Ishikawa (cell line): ENCODE measurements at regions not wholly inside any gene's neighbourhood (a gene's known extent, or its start where the extent isn't known, plus 50 kb on each side); places are given as distances from the start of the nearest gene placed in this dataset.

Experiments used
- CEBPB ChIP-seq: IDR thresholded peaks from 2 replicates; pipeline ENCODE4 v1.6.1; 2012
- CREB1 ChIP-seq: IDR thresholded peaks from 2 replicates; pipeline ENCODE4 v1.6.1; 2012; ENCODE audit warnings: low read depth
- EGR1 ChIP-seq: IDR thresholded peaks from 2 replicates; pipeline ENCODE4 v1.6.1; 2012
- EP300 ChIP-seq: IDR thresholded peaks from 2 replicates; pipeline ENCODE4 v1.6.1; 2012; ENCODE audit warnings: borderline replicate concordance
- FOXM1 ChIP-seq: IDR thresholded peaks from 2 replicates; pipeline ENCODE4 v1.6.1; 2012; ENCODE audit warnings: low read depth, borderline replicate concordance
- NFIC ChIP-seq: IDR thresholded peaks from 2 replicates; pipeline ENCODE4 v1.6.1; 2012
- RAD21 ChIP-seq: IDR thresholded peaks from 2 replicates; pipeline ENCODE4 v1.6.1; 2012; ENCODE audit warnings: low read depth
- TAF1 ChIP-seq: IDR thresholded peaks from 2 replicates; pipeline ENCODE4 v1.6.1; 2012; ENCODE audit warnings: low read depth, mild to moderate bottlenecking
- TCF12 ChIP-seq: IDR thresholded peaks from 2 replicates; pipeline ENCODE4 v1.6.1; 2012; ENCODE audit warnings: low read depth
- TEAD4 ChIP-seq: IDR thresholded peaks from 2 replicates; pipeline ENCODE4 v1.6.1; 2012
- YY1 ChIP-seq: IDR thresholded peaks from 2 replicates; pipeline ENCODE4 v1.6.1; 2012; ENCODE audit warnings: low read depth
- ZBTB7A ChIP-seq: IDR thresholded peaks from 2 replicates; pipeline ENCODE4 v1.6.1; 2012; ENCODE audit warnings: low read depth
- TF ChIP-seq, protein P1 (sequence below): IDR thresholded peaks from 2 replicates; pipeline ENCODE4 v1.6.1; 2012; ENCODE audit warnings: low read depth, mild to moderate bottlenecking
- TF ChIP-seq, protein P2 (sequence below): IDR thresholded peaks from 2 replicates; pipeline ENCODE4 v1.6.1; 2012
- TF ChIP-seq, protein P3 (sequence below): IDR thresholded peaks from 2 replicates; pipeline ENCODE4 v1.6.1; 2012

DNA sequence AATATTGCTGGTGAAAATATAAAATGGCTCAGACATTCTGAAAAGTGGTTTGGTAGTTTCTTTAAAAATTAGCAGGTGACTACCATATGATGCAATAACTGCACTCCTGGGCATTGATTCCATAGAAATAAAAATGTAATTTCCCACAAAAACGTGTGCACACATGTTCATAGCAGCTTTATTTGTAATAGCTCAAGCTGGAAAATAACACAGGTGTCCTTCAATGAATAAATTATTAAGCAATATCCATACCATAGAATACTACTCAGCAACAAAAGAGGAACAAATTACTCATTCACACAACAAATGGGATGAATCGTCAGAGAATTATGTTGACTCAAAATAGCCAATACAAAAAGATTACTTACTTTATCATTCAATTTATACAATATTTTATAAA is 893.7 kb upstream of the SLIT2 start:
- TF ChIP-seq, protein P1, sequence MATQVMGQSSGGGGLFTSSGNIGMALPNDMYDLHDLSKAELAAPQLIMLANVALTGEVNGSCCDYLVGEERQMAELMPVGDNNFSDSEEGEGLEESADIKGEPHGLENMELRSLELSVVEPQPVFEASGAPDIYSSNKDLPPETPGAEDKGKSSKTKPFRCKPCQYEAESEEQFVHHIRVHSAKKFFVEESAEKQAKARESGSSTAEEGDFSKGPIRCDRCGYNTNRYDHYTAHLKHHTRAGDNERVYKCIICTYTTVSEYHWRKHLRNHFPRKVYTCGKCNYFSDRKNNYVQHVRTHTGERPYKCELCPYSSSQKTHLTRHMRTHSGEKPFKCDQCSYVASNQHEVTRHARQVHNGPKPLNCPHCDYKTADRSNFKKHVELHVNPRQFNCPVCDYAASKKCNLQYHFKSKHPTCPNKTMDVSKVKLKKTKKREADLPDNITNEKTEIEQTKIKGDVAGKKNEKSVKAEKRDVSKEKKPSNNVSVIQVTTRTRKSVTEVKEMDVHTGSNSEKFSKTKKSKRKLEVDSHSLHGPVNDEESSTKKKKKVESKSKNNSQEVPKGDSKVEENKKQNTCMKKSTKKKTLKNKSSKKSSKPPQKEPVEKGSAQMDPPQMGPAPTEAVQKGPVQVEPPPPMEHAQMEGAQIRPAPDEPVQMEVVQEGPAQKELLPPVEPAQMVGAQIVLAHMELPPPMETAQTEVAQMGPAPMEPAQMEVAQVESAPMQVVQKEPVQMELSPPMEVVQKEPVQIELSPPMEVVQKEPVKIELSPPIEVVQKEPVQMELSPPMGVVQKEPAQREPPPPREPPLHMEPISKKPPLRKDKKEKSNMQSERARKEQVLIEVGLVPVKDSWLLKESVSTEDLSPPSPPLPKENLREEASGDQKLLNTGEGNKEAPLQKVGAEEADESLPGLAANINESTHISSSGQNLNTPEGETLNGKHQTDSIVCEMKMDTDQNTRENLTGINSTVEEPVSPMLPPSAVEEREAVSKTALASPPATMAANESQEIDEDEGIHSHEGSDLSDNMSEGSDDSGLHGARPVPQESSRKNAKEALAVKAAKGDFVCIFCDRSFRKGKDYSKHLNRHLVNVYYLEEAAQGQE: no peak
- no peak for TF ChIP-seq EP300
- TF ChIP-seq TCF12: no peak
- TF ChIP-seq FOXM1: no peak
- TF ChIP-seq TEAD4: no peak
- TF ChIP-seq, protein P2, sequence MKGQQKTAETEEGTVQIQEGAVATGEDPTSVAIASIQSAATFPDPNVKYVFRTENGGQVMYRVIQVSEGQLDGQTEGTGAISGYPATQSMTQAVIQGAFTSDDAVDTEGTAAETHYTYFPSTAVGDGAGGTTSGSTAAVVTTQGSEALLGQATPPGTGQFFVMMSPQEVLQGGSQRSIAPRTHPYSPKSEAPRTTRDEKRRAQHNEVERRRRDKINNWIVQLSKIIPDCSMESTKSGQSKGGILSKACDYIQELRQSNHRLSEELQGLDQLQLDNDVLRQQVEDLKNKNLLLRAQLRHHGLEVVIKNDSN: no peak
- TF ChIP-seq CEBPB: no peak
- no peak for TF ChIP-seq TAF1
- TF ChIP-seq YY1: no peak
- TF ChIP-seq CREB1: no peak
- TF ChIP-seq RAD21: no peak
- no peak for TF ChIP-seq NFIC
- TF ChIP-seq ZBTB7A: no peak

DNA sequence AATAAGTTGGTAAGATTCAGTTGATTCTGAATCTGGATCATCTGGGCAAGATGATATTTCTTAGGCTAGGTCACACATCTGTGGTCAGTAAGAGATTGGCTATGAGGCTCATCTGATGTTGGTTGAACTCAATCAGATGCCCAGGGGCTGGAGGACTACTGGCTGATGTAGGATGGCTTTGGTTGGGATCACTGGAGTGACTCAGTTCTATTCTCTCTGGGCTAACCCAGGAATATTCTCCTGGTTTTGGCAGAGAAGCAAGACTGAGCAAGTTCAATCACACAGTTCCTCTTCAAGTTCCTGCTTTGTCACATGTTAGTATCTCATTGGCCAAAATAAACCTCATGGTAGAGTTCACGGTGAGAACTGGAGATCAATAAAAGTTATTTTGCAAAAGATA is 902.3 kb upstream of the SLIT2 start:
- TF ChIP-seq NFIC: no peak
- TF ChIP-seq ZBTB7A: no peak
- no peak for TF ChIP-seq RAD21
- no peak for TF ChIP-seq YY1
- no peak for TF ChIP-seq CREB1
- no peak for TF ChIP-seq TAF1
- TF ChIP-seq EP300: no peak
- no peak for TF ChIP-seq EGR1
- TF ChIP-seq FOXM1: no peak

DNA sequence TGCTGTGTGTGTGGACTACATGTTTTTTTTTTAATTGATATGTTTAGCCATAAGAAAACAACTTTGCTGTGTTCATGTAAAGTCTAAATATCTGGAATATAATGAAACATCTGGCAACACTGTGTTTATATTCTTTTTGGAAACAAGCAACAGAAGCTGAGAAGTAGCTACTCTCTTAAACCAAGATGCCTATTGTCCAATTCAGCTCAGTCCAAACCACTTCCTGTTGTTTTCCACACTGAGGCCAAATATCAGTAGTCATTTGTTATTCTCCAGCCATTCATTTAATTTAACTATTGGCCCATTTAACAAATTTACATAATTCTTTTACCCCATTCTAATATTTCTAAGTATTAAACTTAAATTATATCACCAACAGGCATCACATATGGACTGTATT is 903.0 kb upstream of the SLIT2 start:
- TF ChIP-seq TEAD4: no peak
- TF ChIP-seq CEBPB: no peak
- no peak for TF ChIP-seq TAF1
- TF ChIP-seq EP300: no peak
- TF ChIP-seq CREB1: no peak
- TF ChIP-seq TCF12: no peak
- TF ChIP-seq, protein P3, sequence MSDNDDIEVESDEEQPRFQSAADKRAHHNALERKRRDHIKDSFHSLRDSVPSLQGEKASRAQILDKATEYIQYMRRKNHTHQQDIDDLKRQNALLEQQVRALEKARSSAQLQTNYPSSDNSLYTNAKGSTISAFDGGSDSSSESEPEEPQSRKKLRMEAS: no peak
- TF ChIP-seq, protein P2: no peak
- no peak for TF ChIP-seq RAD21
- no peak for TF ChIP-seq ZBTB7A

DNA sequence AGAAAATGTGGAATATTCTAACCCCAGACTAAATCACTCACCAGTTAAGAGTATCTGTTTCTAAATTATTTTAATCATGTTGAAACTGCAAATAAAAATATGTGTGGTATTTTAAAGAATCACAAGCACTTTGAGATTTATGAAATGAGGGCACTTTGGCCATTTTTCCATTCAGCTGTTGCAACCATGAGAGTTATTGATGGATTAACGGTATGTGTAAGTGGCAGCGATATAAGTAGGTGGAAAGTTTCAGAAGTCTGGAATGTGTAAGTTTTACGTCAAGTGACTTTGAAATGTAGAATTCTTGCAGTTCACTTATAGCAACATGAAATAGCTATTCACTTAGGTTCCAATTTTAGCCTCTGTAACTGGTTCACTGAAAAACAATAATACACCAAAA is 905.1 kb upstream of the SLIT2 start:
- no peak for TF ChIP-seq EP300
- TF ChIP-seq, protein P2: no peak
- TF ChIP-seq EGR1: no peak
- no peak for TF ChIP-seq RAD21
- TF ChIP-seq CREB1: no peak
- no peak for TF ChIP-seq YY1
- TF ChIP-seq FOXM1: no peak
- TF ChIP-seq ZBTB7A: no peak
- no peak for TF ChIP-seq CEBPB
- TF ChIP-seq, protein P3: no peak
- TF ChIP-seq, protein P1: no peak
- no peak for TF ChIP-seq NFIC
- TF ChIP-seq TEAD4: no peak
- TF ChIP-seq TAF1: no peak
- no peak for TF ChIP-seq TCF12

DNA sequence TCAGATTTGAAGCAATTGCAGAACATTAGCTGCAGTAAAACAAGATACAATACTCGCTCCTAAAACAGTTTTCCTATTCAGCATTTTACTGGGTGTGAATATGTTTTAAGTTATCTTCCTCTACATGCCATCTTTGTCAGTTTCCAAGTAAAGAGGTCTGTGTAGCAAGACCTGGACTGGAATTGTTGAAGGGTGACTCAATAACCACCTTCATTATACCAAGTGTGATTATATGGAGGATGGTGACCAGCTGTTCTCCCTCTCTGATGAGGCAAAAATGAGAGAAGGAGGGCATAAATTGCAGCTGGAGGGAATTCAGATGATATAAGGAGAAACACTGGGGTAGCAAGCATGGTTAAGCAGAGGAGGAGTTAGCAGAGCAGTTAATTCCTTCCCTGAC is 922.1 kb upstream of the SLIT2 start:
- no peak for TF ChIP-seq FOXM1
- TF ChIP-seq EGR1: no peak
- TF ChIP-seq, protein P3: no peak
- no peak for TF ChIP-seq NFIC
- TF ChIP-seq CEBPB: no peak
- TF ChIP-seq, protein P2: no peak
- no peak for TF ChIP-seq TEAD4
- no peak for TF ChIP-seq TCF12
- no peak for TF ChIP-seq CREB1
- TF ChIP-seq EP300: no peak
- no peak for TF ChIP-seq RAD21
- no peak for TF ChIP-seq ZBTB7A
- TF ChIP-seq, protein P1: no peak
- no peak for TF ChIP-seq YY1
